Keratinocyte (primary cell): ENCODE measurements at regions not wholly inside any gene's neighbourhood (a gene's known extent, or its start where the extent isn't known, plus 50 kb on each side); places are given as distances from the start of the nearest gene placed in this dataset.

ENCODE experiments used
- DNase-seq: peaks from one replicate; pipeline ENCODE4 v3.0.0-alpha.2; 2011; ENCODE audit warnings: low read depth, missing footprints, low spot score
- FAIRE-seq: peaks from 2 replicates; lab custom pipeline; 2011; peaks lifted over from hg19 to GRCh38; lab: Jason Lieb, UNC
- H2AFZ ChIP-seq: 2 replicates; pipeline ENCODE4 v1.6.0; 2012; ENCODE audit warnings: low read length, control low read depth, inconsistent platforms; ENCODE audit not compliant: control insufficient read depth
- H3K27ac ChIP-seq: 2 replicates; pipeline ENCODE4 v1.5.1; 2011; ENCODE audit warnings: low read length; ENCODE audit not compliant: control insufficient read depth, insufficient read depth
- H3K27me3 ChIP-seq: 3 replicates; pipeline ENCODE4 v1.6.0; 2011; ENCODE audit warnings: low read length; ENCODE audit not compliant: control insufficient read depth, insufficient read depth; ENCODE audit errors: extremely low read depth
- H3K36me3 ChIP-seq, 2 experiments: 2 replicates in 1 of 2; 3 replicates in 1 of 2; pipeline ENCODE4 v1.5.1; 2011; ENCODE audit warnings: low read length in 2 of 2, mild to moderate bottlenecking in 1 of 2; ENCODE audit not compliant: control insufficient read depth in 2 of 2, insufficient read depth in 2 of 2; ENCODE audit errors: extremely low read depth in 1 of 2
- H3K4me1 ChIP-seq: 3 replicates; pipeline ENCODE4 v1.5.1; 2011; ENCODE audit warnings: low read length; ENCODE audit not compliant: control insufficient read depth, insufficient read depth; ENCODE audit errors: extremely low read depth
- H3K4me2 ChIP-seq: 3 replicates; pipeline ENCODE4 v1.6.0; 2011; ENCODE audit warnings: low read depth, low read length; ENCODE audit not compliant: control insufficient read depth, insufficient read depth; ENCODE audit errors: extremely low read depth
- H3K4me3 ChIP-seq, 3 experiments: fragments of 200-600 bp in 1 of 3; sonication (generic) in 1 of 3; 2 replicates in 2 of 3; 3 replicates in 1 of 3; pipeline ENCODE4 v1.5.1; 2011 to 2016; ENCODE audit warnings: low read length in 3 of 3, mild to moderate bottlenecking in 3 of 3, control low read depth in 2 of 3, inconsistent platforms in 1 of 3, low read depth in 1 of 3, mixed read lengths in 1 of 3, mixed run types in 1 of 3, moderate library complexity in 1 of 3; ENCODE audit not compliant: control insufficient read depth in 2 of 3, insufficient read depth in 2 of 3; ENCODE audit errors: extremely low read depth in 1 of 3
- H3K79me2 ChIP-seq: 2 replicates; pipeline ENCODE4 v1.6.0; 2012; ENCODE audit warnings: low read length; ENCODE audit not compliant: control insufficient read depth, insufficient read depth
- H3K9ac ChIP-seq: 3 replicates; pipeline ENCODE4 v1.6.0; 2011; ENCODE audit warnings: low read length; ENCODE audit not compliant: control insufficient read depth, insufficient read depth; ENCODE audit errors: extremely low read depth
- H3K9me1 ChIP-seq: 3 replicates; pipeline ENCODE4 v1.6.0; 2011; ENCODE audit warnings: low read length; ENCODE audit not compliant: control insufficient read depth, insufficient read depth; ENCODE audit errors: extremely low read depth
- H3K9me3 ChIP-seq: 2 replicates; pipeline ENCODE4 v1.5.1; 2012; ENCODE audit warnings: low read depth, low read length; ENCODE audit not compliant: control insufficient read depth
- H4K20me1 ChIP-seq: 3 replicates; pipeline ENCODE4 v1.6.0; 2011; ENCODE audit warnings: low read length; ENCODE audit not compliant: control insufficient read depth, insufficient read depth; ENCODE audit errors: extremely low read depth
- CTCF ChIP-seq, 3 experiments: IDR thresholded peaks in 1 of 3; conservative IDR thresholded peaks in 1 of 3; optimal IDR thresholded peaks in 1 of 3; 2 replicates in 2 of 3; 3 replicates in 1 of 3; pipeline versions ENCODE3 to v1.5.1; 2011; ENCODE audit warnings: low read length in 3 of 3, mild to moderate bottlenecking in 3 of 3, moderate library complexity in 2 of 3, control low read depth in 1 of 3, inconsistent platforms in 1 of 3; ENCODE audit not compliant: insufficient read depth in 2 of 3; ENCODE audit errors: extremely low read depth in 1 of 3
- EZH2 ChIP-seq: IDR thresholded peaks from one replicate; pipeline ENCODE4 v1.6.1; 2012; ENCODE audit warnings: inconsistent platforms, mild to moderate bottlenecking, low read length, moderate library complexity
- dilution Hi-C: fragments of 300-500 bp; cut with MboI; formaldehyde crosslinking; loops from one replicate; pipeline ENCODE4 v1.7.0; 2020; ENCODE audit warnings: low sequenced_read_pairs; ENCODE audit not compliant: extremely low pct_ligation_motif_present

GRCh38 chr13:103388839-103389238 lies 322.6 kb upstream of the SLC10A2 start:
- H4K20me1 ChIP-seq: no peaks in the 10 kb centered on the region
- FAIRE-seq (no peak), DNase-seq (no peak)
- dilution Hi-C loops: no loop called here
- TF ChIP-seq CTCF (optimal IDR thresholded peaks at IDR 0.05 in 1 of 3, IDR thresholded peaks at IDR 0.05 in 1 of 3, conservative IDR thresholded peaks at IDR 0.05 in 1 of 3; ENCODE audit: extremely low read depth in 1 of 3, insufficient read depth in 2 of 3, low read length in 3 of 3) (peak in 1 of 3 experiments; percentile 7), EZH2 (no peak)
- no peak overlapping the region for H3K9ac ChIP-seq
- H3K27me3 ChIP-seq: no peaks in the 10 kb centered on the region
- H3K4me1 ChIP-seq: no peaks in the 10 kb centered on the region
- H2AFZ ChIP-seq: no peak overlapping the region
- H3K4me2 ChIP-seq: no peak overlapping the region
- no peaks in the 10 kb centered on the region for H3K36me3 ChIP-seq
- no peaks in the 10 kb centered on the region for H3K9me1 ChIP-seq
- H3K4me3 ChIP-seq: no peak overlapping the region
- H3K27ac ChIP-seq: no peak overlapping the region
- H3K79me2 ChIP-seq: no peaks in the 10 kb centered on the region
- no peaks in the 10 kb centered on the region for H3K9me3 ChIP-seq

DNA sequence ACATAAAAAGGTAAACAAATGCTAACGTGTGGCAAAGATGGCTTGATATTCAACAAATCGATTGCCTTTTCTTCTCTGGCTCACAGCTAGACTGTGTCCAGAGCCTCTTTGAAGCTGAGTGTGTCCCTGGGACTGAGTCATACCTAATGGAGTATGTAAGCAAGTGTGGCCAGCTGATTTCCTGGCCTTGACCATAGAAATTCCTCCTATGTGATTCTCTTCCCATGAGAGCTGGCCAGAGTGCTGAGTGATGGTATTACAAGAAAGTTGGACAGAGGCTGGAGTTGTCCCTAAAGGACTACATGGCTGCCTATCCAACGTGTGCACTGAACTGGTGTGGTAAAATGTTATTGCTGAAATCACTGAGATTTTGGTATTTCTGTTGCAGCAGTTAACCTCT lies 320.1 kb upstream of the SLC10A2 start:
- no peaks in the 10 kb centered on the region for H3K9me1 ChIP-seq
- no peaks in the 10 kb centered on the region for H4K20me1 ChIP-seq
- dilution Hi-C loops: no loop called here
- H3K9me3 ChIP-seq: no peaks in the 10 kb centered on the region
- H3K36me3 ChIP-seq: no peaks in the 10 kb centered on the region
- no peaks in the 10 kb centered on the region for H3K27me3 ChIP-seq
- DNase-seq: no peak
- H3K9ac ChIP-seq: no peak overlapping the region
- no peak overlapping the region for H3K4me3 ChIP-seq
- H2AFZ ChIP-seq: no peak overlapping the region
- H3K4me1 ChIP-seq: no peaks in the 10 kb centered on the region
- no peak overlapping the region for H3K4me2 ChIP-seq
- peak; percentile 17 for FAIRE-seq
- H3K27ac ChIP-seq: no peak overlapping the region
- H3K79me2 ChIP-seq: no peaks in the 10 kb centered on the region
- TF ChIP-seq CTCF (optimal IDR thresholded peaks at IDR 0.05 in 1 of 3, IDR thresholded peaks at IDR 0.05 in 1 of 3, conservative IDR thresholded peaks at IDR 0.05 in 1 of 3; ENCODE audit: extremely low read depth in 1 of 3, insufficient read depth in 2 of 3, low read length in 3 of 3) (no peak), EZH2 (no peak)
